ENCODE measurements at regions not wholly inside any gene's neighbourhood (a gene's known extent, or its start where the extent isn't known, plus 50 kb on each side); places are given as distances from the start of the nearest gene placed in this dataset.

DNA sequence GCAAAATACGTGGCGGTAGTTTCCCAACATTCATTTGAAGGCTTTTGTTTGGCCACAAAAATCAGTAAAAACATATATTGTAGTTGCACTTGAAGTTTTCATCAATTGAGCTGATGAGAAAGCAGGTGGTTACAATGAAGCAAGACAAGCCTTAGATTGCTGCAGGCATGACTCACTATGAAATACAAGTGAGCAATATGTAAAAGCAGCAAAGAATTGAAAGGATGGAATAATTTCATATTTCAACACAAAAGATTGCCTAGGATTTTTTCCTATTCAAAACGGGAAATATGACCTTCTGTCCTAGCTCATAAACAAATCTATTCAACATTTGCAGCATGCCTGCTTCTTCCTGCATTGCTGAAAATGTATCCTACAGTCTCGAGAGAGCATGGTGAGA is 190.9 kb upstream of the BANK1 start:
- TF ChIP-seq, protein P1, sequence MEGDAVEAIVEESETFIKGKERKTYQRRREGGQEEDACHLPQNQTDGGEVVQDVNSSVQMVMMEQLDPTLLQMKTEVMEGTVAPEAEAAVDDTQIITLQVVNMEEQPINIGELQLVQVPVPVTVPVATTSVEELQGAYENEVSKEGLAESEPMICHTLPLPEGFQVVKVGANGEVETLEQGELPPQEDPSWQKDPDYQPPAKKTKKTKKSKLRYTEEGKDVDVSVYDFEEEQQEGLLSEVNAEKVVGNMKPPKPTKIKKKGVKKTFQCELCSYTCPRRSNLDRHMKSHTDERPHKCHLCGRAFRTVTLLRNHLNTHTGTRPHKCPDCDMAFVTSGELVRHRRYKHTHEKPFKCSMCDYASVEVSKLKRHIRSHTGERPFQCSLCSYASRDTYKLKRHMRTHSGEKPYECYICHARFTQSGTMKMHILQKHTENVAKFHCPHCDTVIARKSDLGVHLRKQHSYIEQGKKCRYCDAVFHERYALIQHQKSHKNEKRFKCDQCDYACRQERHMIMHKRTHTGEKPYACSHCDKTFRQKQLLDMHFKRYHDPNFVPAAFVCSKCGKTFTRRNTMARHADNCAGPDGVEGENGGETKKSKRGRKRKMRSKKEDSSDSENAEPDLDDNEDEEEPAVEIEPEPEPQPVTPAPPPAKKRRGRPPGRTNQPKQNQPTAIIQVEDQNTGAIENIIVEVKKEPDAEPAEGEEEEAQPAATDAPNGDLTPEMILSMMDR (IDR thresholded peaks at IDR 0.05; ENCODE audit: low read depth, low read length) = no peak
- peak; percentile 14 to 88 for DNase-seq (ENCODE audit: low read depth in 2 of 2)
- no peak overlapping the region for H3K4me3 ChIP-seq (replicated peaks in 1 of 2; ENCODE audit: low read depth in 2 of 2, low read length in 2 of 2)

DNA sequence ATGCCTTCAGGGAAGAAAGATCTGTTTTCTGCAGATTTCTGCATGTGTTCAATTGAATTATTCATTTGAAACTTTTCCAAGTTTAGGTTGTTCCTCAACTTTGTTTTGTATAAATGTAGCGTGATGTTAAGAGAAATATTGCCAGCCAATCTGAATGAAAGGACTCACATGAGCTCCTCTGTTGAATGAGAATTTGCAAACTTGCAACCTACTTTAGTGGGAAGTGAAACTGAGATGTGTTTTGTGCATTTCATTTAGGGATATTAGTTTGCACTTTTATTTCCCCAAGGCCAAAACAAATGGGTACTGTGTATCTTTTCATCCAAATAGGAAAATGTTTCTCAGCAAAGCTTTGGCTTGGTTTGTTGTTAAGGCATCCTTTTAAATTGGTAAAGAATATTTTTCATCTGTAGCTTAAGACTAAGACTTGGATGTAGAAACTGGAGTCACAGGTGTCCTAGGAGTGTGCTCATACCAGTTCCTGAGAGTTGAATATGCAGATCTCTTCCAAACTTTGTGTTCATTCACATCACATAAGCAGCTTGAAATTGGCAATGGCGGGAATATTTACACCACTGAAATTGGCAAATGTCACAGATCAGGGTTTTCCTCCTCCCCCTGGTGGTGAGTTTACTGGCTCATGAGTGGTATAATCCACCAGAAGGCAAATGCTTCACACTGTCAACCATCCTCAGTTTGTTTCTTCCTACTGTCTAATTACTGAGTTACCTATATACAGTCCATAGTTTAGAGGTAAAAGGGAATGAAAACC is 193.6 kb upstream of the BANK1 start:
- DNase-seq (ENCODE audit: low read depth in 2 of 2) = peak in 1 of 2 donors; percentile 5
- TF ChIP-seq, protein P1 (IDR thresholded peaks at IDR 0.05; ENCODE audit: low read depth, low read length) = peak; percentile 30
- H3K4me3 ChIP-seq (replicated peaks in 1 of 2; ENCODE audit: low read depth in 2 of 2, low read length in 2 of 2) = no peak overlapping the region

DNA sequence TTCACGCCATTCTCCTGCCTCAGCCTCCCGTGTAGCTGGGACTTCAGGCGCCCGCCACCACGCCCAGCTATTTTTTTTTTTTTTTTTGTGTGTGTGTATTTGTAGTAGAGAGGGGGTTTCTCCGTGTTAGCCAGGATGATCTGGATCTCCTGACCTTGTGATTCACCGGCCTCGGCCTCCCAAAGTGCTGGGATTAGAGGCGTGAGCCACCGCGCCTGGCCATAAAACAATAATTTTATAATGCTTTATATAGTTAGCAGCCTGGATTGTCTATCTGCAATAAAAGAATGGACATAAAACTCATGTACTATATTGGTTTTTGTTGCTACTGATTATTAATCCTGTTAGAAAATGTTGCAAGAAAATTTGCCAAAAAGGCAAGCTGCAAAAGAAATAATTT is 195.9 kb upstream of the BANK1 start:
- TF ChIP-seq, protein P1 (IDR thresholded peaks at IDR 0.05; ENCODE audit: low read depth, low read length) = no peak
- DNase-seq (ENCODE audit: low read depth in 2 of 2) = no peak
- no peak overlapping the region for H3K4me3 ChIP-seq (replicated peaks in 1 of 2; ENCODE audit: low read depth in 2 of 2, low read length in 2 of 2)

DNA sequence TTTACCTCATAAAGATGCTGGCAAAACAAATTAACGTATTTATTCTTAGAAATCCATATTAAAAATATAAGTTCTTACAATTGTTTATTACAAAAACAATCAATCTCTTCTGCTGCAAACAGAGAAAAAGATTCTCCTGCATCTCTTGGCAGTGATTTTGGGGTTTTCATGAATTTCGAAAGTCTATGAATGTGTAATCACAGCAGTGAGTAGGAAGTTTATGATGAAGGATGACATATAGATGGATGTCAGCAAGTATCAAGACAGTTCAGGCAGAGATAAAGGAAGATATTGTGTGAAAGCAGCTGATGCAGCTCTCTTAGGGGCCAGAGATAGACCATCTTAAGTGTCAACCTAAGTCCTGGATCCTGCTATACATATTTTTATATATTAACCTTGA is 196.9 kb upstream of the BANK1 start:
- peak in 1 of 2 donors; percentile 44 for DNase-seq (ENCODE audit: low read depth in 2 of 2)
- no peak overlapping the region for H3K4me3 ChIP-seq (replicated peaks in 1 of 2; ENCODE audit: low read depth in 2 of 2, low read length in 2 of 2)
- TF ChIP-seq, protein P1 (IDR thresholded peaks at IDR 0.05; ENCODE audit: low read depth, low read length) = no peak

DNA sequence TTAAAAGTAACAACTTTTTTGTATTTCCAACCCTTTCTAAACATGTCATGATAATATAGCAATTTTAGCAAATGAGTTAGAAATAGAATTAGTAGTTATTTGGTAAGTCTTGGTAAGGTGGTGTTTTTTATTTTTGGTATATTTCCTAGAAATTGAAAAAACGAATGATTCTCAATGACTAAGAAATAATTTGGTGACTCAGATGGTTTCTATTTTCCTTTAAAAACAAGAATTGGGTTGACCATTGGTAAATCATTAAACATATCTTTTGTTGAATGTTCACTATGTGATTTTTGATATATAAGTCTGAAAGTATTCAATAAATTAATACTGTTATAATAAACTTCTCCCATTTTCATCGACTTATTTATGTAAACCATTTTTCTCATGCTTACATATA is 206.2 kb upstream of the BANK1 start:
- DNase-seq (ENCODE audit: low read depth in 2 of 2) = peak in 1 of 2 donors; percentile 17
- H3K4me3 ChIP-seq (replicated peaks in 1 of 2; ENCODE audit: low read depth in 2 of 2, low read length in 2 of 2) = no peak overlapping the region
- TF ChIP-seq, protein P1 (IDR thresholded peaks at IDR 0.05; ENCODE audit: low read depth, low read length) = no peak

DNA sequence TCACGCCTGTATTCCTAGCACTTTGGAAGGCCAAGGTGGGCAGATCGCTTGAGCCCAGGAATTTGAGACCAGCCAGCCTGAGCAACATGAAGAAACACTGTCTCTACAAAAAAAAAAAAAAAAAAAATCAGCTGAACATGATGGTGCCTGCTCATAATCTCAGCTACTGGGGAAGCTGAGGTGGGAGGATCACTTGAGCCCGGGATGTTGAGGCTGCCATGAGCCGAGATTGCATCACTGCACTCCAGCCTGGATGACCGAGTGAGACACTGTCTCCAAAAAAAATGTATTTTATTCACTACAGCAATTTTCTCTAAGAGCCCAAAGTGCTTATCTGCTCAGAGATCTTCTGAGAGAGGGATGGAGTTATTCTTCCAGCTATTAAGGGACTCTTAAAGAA is 215.8 kb upstream of the PPP3CA start:
- no peak overlapping the region for H3K4me3 ChIP-seq (replicated peaks in 1 of 2; ENCODE audit: low read depth in 2 of 2, low read length in 2 of 2)
- peak in 1 of 2 donors; percentile 3 for DNase-seq (ENCODE audit: low read depth in 2 of 2)
- TF ChIP-seq, protein P1 (IDR thresholded peaks at IDR 0.05; ENCODE audit: low read depth, low read length) = no peak

DNA sequence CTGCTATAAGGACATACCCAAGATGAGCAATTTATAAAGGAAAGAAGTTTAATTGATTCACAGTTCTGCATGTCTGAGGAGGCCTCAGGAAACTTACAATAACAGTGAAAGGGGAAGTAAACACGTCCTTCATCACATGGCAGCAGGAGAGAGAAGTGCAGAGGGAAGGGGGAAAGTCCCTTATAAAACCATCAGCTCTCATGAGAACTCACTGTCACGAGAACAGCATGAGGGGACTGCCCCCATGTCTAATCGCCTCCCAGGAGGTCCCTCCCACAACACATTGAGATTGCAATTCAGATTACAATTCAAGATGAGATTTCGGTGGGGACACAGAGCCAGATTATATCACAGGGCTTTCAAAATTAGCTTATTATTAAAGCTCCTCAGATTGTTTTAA is 209.5 kb upstream of the PPP3CA start:
- no peak overlapping the region for H3K4me3 ChIP-seq (replicated peaks in 1 of 2; ENCODE audit: low read depth in 2 of 2, low read length in 2 of 2)
- DNase-seq (ENCODE audit: low read depth in 2 of 2) = no peak
- TF ChIP-seq, protein P1 (IDR thresholded peaks at IDR 0.05; ENCODE audit: low read depth, low read length) = no peak

All from cardiac fibroblast (primary cell).